ENCODE measurements at regions not wholly inside any gene's neighbourhood (a gene's known extent, or its start where the extent isn't known, plus 50 kb on each side); places are given as distances from the start of the nearest gene placed in this dataset.

- ATAC-seq (no peak), DNase-seq (no peak)
- intact Hi-C loops (cut with DNase I) = no loop called here
Observed at GRCh38 chr1:238830036-238830611, 556.2 kb upstream of the CHRM3 start.

- DNase-seq (no peak), ATAC-seq (no peak)
- intact Hi-C loops (cut with DNase I) = no loop called here
Observed at GRCh38 chr1:238826891-238827290, 559.5 kb upstream of the CHRM3 start.

DNA sequence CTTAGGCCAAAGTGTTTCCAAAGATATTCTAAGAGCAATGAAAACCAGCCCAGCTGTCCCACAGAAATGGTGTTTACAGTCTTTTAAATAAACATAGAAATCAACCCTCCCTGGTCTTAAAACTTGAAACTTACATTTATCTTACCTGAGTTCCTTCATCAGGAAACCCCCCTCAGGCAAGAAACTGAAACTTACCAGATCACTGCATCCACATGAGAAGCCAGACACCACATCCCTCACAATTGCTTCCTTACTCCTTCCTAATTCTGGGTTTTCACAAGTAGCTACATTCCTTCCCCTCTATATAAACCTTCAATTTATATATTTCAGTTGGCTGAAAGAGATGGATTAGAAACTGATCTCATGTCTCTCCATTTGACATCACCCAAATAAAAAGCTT, 563.0 kb upstream of the CHRM3 start:
- intact Hi-C loops (cut with DNase I) = no loop called here
- DNase-seq = no peak
- no peak for ATAC-seq

DNA sequence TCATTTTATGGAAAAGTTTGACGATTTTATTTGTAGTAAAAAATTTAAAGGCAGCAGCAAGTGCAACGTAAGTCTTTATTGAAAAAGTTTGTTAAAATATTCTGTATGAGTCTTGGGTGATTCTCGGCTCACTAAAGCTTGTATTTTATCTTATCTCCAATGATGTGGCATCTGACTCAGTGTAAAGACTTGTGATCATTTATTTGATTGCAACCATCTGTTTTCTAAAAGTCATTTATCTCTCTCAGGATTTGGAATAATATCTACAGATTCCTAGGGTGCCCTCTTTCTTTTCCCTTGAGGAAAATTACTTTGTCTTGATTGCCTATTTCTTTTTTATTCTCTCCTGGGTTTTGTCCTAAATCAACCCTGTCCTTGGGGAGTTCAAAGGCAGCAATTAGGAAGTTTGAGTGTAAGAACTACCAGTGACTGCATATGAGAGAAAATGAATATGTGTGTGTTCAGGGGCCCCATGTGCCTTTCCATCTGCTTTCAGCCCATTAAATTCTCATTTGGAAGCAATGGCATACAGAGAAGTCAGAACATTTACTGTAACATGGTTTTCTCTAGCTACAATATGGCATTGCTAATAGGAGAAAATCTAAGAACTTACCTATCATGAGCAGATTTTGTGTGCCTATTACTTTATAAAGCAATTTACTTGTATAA, 575.0 kb upstream of the CHRM3 start:
- intact Hi-C loops (cut with DNase I) = no loop called here
- no peak for DNase-seq

DNA sequence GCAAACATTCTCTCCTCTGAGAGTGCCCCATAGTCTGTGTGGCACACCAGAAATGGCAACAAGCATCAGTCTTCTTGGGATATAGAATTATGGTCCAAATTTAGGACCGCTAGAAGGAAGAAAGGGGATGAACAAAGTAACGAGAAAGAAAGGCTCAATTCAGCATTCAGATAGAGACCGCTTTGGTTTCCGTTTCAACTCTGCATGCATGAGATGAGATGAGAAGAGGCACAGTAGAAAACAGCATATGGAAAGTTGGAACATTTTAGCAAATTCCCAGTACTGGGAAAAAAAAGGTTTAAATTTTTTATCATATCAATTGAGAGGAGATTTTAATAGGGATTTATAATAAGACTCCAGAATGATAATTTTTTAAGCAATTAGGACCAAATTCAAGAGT, 595.5 kb upstream of the CHRM3 start:
- DNase-seq = no peak
- intact Hi-C loops (cut with DNase I) = no loop called here
- ATAC-seq = no peak

More for the DNA sequence above, 575.0 kb upstream of the CHRM3 start:
- no peak for ATAC-seq

GRCh38 chr1:238789916-238790667, 596.3 kb upstream of the CHRM3 start:
- DNase-seq (no peak), ATAC-seq (no peak)
- intact Hi-C loops (cut with DNase I) = no loop called here

GRCh38 chr1:238787471-238787870, 598.9 kb upstream of the CHRM3 start:
- intact Hi-C loops (cut with DNase I) = no loop called here
- DNase-seq = no peak
- no peak for ATAC-seq

GRCh38 chr1:238783633-238784032, 602.7 kb upstream of the CHRM3 start:
- ATAC-seq (no peak), DNase-seq (no peak)
- intact Hi-C loops (cut with DNase I) = no loop called here

GRCh38 chr1:238779716-238780115, 606.7 kb upstream of the CHRM3 start:
- ATAC-seq = no peak
- DNase-seq = no peak
- intact Hi-C loops (cut with DNase I) = no loop called here

DNA sequence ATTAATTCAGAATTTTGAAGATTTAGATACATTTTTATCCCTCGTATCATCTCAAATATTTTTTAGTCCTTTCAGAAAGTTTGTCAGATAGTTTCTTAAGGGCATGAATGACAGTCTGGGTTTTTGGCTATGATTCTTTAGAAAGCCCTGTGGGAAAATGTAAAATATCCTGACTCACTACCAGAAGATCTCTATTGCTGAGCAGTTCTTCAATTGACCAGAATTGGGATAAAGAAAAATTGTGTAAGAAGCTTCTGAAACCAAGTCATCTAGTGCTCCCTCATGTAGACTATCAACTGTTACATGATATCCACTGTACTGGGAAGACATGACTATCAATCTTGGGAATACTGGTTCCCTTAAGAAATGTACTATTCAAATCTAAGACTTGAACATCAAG, 608.3 kb upstream of the CHRM3 start:
- DNase-seq = no peak
- no peak for ATAC-seq
- intact Hi-C loops (cut with DNase I) = no loop called here

GRCh38 chr1:238777551-238777950, 608.8 kb upstream of the CHRM3 start:
- no peak for ATAC-seq
- DNase-seq = no peak
- intact Hi-C loops (cut with DNase I) = no loop called here

DNA sequence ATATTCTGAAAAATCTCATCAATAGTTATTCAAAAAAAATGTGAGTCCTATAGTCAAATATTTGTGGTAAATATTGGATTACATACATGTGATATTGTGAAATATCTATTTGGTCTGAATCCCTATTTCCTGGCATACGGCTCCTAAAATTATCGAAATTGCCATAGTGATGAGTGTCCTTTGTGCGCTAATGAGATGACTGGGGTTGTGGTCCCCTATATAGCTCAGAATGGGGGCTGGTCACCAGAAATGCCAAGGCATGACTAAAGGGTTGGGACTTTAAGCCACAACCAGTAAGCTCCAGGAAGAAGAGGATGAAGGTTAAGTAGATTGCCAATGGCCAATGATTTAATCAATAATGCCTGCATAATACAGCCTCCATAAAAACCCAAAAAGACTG, 610.2 kb upstream of the CHRM3 start:
- intact Hi-C loops (cut with DNase I) = no loop called here
- DNase-seq (no peak), ATAC-seq (no peak)

- DNase-seq = no peak
- no peak for ATAC-seq
- intact Hi-C loops (cut with DNase I) = no loop called here
Observed at GRCh38 chr1:238772322-238772721, 614.0 kb upstream of the CHRM3 start.

DNA sequence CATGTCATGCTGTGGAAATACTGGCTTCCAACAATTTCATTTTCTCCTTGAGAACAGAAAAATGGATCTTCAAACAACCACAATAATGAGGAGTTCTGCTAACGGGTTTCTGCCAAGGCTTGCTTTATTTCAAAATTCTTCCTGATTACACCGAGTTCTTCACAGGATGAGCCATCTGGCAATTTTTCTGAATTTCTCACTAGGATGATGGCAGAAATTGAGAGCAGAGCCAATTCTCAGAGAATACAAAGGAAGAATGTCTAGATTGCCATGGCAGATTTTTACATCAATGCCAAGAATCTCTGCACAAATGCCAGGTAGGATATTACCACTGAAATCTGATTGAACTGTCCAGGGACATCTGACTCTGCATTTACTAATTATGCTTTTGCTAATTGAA, 619.0 kb upstream of the CHRM3 start:
- intact Hi-C loops (cut with DNase I) = no loop called here
- no peak for ATAC-seq
- no peak for DNase-seq

DNA sequence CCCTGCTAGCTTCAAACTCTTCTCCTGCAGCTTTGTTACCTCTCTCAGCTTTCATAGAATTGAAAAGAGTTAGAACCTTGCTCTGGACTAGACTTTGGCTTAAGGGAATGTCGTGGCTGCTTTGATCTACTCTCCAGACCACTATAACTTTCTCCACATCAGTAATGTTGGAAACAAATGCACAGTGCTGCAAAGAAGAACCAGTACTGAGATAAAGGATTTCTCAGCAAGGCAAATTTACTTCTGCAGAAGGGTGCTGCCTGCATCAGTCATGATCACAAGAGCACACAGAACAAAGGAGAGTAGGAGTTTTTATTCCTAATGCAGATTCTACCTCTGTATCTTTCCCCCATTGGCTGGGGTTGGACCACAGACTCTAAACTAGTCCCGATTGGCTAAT, 621.6 kb upstream of the CHRM3 start:
- intact Hi-C loops (cut with DNase I) = no loop called here
- ATAC-seq = no peak

GRCh38 chr1:238753252-238753651, 633.1 kb upstream of the CHRM3 start:
- intact Hi-C loops (cut with DNase I) = no loop called here
- DNase-seq (no peak), ATAC-seq (no peak)

More for the DNA sequence above, 621.6 kb upstream of the CHRM3 start:
- no peak for DNase-seq

- no peak for ATAC-seq
- intact Hi-C loops (cut with DNase I) = no loop called here
- DNase-seq = no peak
Observed at GRCh38 chr1:238752327-238752726, 634.0 kb upstream of the CHRM3 start.

DNA sequence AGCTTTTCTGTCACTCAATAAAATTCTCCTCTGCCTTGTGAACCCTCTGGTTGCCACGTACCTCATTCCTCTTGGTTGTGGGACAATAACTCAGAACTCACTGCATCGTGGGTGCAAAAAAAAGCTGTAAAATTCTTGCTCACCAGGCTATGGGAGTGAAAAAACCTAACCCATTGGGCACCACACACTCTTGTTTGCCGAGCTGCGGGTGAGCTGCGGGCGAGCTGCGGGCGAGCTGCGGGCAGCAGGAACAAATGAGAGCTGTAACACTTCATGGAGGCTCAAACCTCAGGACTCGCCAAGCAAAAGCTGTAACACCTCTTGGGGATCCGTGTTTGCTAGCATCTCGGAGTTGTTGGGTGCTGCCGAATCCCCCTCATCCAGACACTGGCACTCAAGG, 641.3 kb upstream of the CHRM3 start:
- ATAC-seq = no peak
- no peak for DNase-seq
- intact Hi-C loops (cut with DNase I) = no loop called here

- DNase-seq (no peak), ATAC-seq (no peak)
- intact Hi-C loops (cut with DNase I) = no loop called here
Observed at GRCh38 chr1:238738892-238739291, 647.5 kb upstream of the CHRM3 start.

- ATAC-seq (no peak), DNase-seq (no peak)
- intact Hi-C loops (cut with DNase I) = no loop called here
Observed at GRCh38 chr1:238727670-238728069, 658.7 kb upstream of the CHRM3 start.

DNA sequence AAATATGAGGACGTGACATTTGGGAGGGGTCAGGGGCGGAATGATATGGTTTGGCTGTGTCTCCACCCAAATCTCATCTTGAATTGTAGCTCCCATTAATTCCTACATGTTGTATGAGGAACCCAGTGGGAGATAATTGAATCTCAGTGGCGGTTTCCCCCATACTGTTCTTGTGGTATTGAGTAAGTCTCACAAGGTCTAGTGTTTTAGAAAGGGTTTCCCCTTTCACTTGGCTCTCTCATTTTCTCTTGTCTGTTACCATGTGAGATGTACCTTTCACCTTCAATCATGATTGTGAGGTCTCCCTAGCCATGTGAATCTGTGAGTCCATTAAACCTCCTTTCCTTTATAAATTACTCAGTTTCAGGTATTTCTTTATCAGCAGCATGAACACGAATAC, 663.6 kb upstream of the CHRM3 start:
- intact Hi-C loops (cut with DNase I) = no loop called here
- ATAC-seq (no peak), DNase-seq (no peak)
